H9 (cell line): ENCODE measurements at regions not wholly inside any gene's neighbourhood (a gene's known extent, or its start where the extent isn't known, plus 50 kb on each side); places are given as distances from the start of the nearest gene placed in this dataset.

ENCODE experiments used
- DNase-seq: peaks from one replicate; pipeline ENCODE4 v3.0.0-alpha.2; 2017
- H2AFZ ChIP-seq: one replicate; pipeline ENCODE4 v1.6.1; 2013; ENCODE audit warnings: mild to moderate bottlenecking, low read length, control low read depth, moderate library complexity
- H2AK5ac ChIP-seq: 2 replicates; pipeline ENCODE4 v1.6.1; 2013; ENCODE audit warnings: low read length, control low read depth, mixed read lengths; ENCODE audit not compliant: insufficient read length
- H2BK120ac ChIP-seq: one replicate; pipeline ENCODE4 v1.6.1; 2013; ENCODE audit warnings: low read depth, mild to moderate bottlenecking, low read length, control low read depth, inconsistent platforms; ENCODE audit not compliant: poor library complexity, severe bottlenecking
- H2BK12ac ChIP-seq: 2 replicates; pipeline ENCODE4 v1.6.1; 2013; ENCODE audit warnings: low read length, control low read depth, mixed read lengths, low read depth; ENCODE audit not compliant: insufficient read length
- H2BK15ac ChIP-seq: 2 replicates; pipeline ENCODE4 v1.6.1; 2013; ENCODE audit warnings: low read depth, low read length, control low read depth
- H2BK20ac ChIP-seq: one replicate; pipeline ENCODE4 v1.6.1; 2013; ENCODE audit warnings: low read depth, mild to moderate bottlenecking, low read length, control low read depth, inconsistent platforms; ENCODE audit not compliant: poor library complexity, severe bottlenecking
- H2BK5ac ChIP-seq: 2 replicates; pipeline ENCODE4 v1.6.1; 2013; ENCODE audit warnings: low read length, control low read depth, mixed read lengths; ENCODE audit not compliant: insufficient read length
- H3K14ac ChIP-seq: 2 replicates; pipeline ENCODE4 v1.6.1; 2013; ENCODE audit warnings: low read length, control low read depth; ENCODE audit not compliant: insufficient read depth
- H3K18ac ChIP-seq: 2 replicates; pipeline ENCODE4 v1.6.1; 2013; ENCODE audit warnings: low read depth, mild to moderate bottlenecking, mixed read lengths, low read length, control low read depth; ENCODE audit not compliant: insufficient read length
- H3K23ac ChIP-seq: 2 replicates; pipeline ENCODE4 v1.6.1; 2013; ENCODE audit warnings: low read length, control low read depth, mixed read lengths, low read depth; ENCODE audit not compliant: insufficient read length
- H3K23me2 ChIP-seq: 2 replicates; pipeline ENCODE4 v1.6.1; 2013; ENCODE audit warnings: low read depth, mild to moderate bottlenecking, mixed read lengths, low read length, control low read depth; ENCODE audit not compliant: insufficient read length, poor library complexity, severe bottlenecking
- H3K27ac ChIP-seq: 2 replicates; pipeline ENCODE4 v1.5.1; 2013; ENCODE audit warnings: low read length, control low read depth, mixed read lengths, low read depth; ENCODE audit not compliant: insufficient read length
- H3K27me3 ChIP-seq: 2 replicates; pipeline ENCODE4 v1.6.1; 2013; ENCODE audit warnings: low read length, control low read depth, inconsistent platforms; ENCODE audit not compliant: insufficient read depth
- H3K4ac ChIP-seq: 2 replicates; pipeline ENCODE4 v1.6.1; 2013; ENCODE audit warnings: low read depth, mild to moderate bottlenecking, control low read depth, inconsistent platforms, low read length, moderate library complexity
- H3K4me1 ChIP-seq: 2 replicates; pipeline ENCODE4 v1.6.1; 2013; ENCODE audit warnings: low read length, control low read depth, inconsistent platforms; ENCODE audit not compliant: insufficient read depth
- H3K4me2 ChIP-seq: 2 replicates; pipeline ENCODE4 v1.6.1; 2013; ENCODE audit warnings: low read length, control low read depth, mixed read lengths; ENCODE audit not compliant: insufficient read length, insufficient read depth
- H3K56ac ChIP-seq: 2 replicates; pipeline ENCODE4 v1.6.1; 2013; ENCODE audit warnings: low read depth, mild to moderate bottlenecking, mixed read lengths, low read length, control low read depth; ENCODE audit not compliant: insufficient read length
- H3K79me1 ChIP-seq: 2 replicates; pipeline ENCODE4 v1.6.1; 2013; ENCODE audit warnings: low read depth, mild to moderate bottlenecking, moderate library complexity, low read length, control low read depth, inconsistent platforms; ENCODE audit not compliant: insufficient read depth, poor library complexity, severe bottlenecking
- H3K79me2 ChIP-seq: 2 replicates; pipeline ENCODE4 v1.6.1; 2013; ENCODE audit warnings: low read length, control low read depth, inconsistent platforms; ENCODE audit not compliant: insufficient read depth
- H3K9ac ChIP-seq: 2 replicates; pipeline ENCODE4 v1.6.1; 2013; ENCODE audit warnings: low read length, control low read depth, mixed read lengths; ENCODE audit not compliant: insufficient read length; ENCODE audit errors: extremely low read depth
- H3K9me3 ChIP-seq: one replicate; pipeline ENCODE4 v1.6.1; 2013; ENCODE audit warnings: low read depth, low read length, inconsistent platforms; ENCODE audit not compliant: control insufficient read depth
- H3T11ph ChIP-seq: one replicate; pipeline ENCODE4 v1.6.1; 2013; ENCODE audit warnings: mild to moderate bottlenecking, low read length, control low read depth, inconsistent platforms
- H4K20me1 ChIP-seq: one replicate; pipeline ENCODE4 v1.6.1; 2013; ENCODE audit not compliant: control insufficient read depth, insufficient read length, insufficient read depth
- H4K5ac ChIP-seq: 2 replicates; pipeline ENCODE4 v1.6.1; 2013; ENCODE audit warnings: low read depth, mild to moderate bottlenecking, mixed read lengths, low read length, control low read depth; ENCODE audit not compliant: insufficient read length
- H4K8ac ChIP-seq: replicated peaks from 2 replicates; pipeline ENCODE4 v1.6.1; 2013; ENCODE audit warnings: low read length, control low read depth, mixed read lengths, low read depth; ENCODE audit not compliant: insufficient read length
- H4K91ac ChIP-seq: 2 replicates; pipeline ENCODE4 v1.6.1; 2013; ENCODE audit warnings: low read depth, mild to moderate bottlenecking, moderate library complexity, mixed read lengths, low read length, control low read depth; ENCODE audit not compliant: insufficient read length
- H3K27ac Mint-ChIP-seq, 3 experiments: 2 replicates in 2 of 3; 3 replicates in 1 of 3; pipeline ENCODE4 v1.8.0; 2020 to 2021; ENCODE audit warnings: mixed read lengths in 3 of 3, mild to moderate bottlenecking in 1 of 3, moderate library complexity in 1 of 3
- H3K27me3 Mint-ChIP-seq: 2 replicates; pipeline ENCODE4 v1.8.0; 2021; ENCODE audit warnings: low read depth, mild to moderate bottlenecking, moderate library complexity, mixed read lengths
- H3K36me3 Mint-ChIP-seq, 3 experiments: 2 replicates in 2 of 3; 3 replicates in 1 of 3; pipeline ENCODE4 v1.8.0; 2020 to 2021; ENCODE audit warnings: low read depth in 3 of 3, mixed read lengths in 3 of 3; ENCODE audit not compliant: insufficient read depth in 1 of 3
- H3K4me1 Mint-ChIP-seq, 2 experiments: 2 replicates each; pipeline ENCODE4 v1.8.0; 2020; ENCODE audit warnings: mixed read lengths in 2 of 2
- H3K4me3 Mint-ChIP-seq, 2 experiments: 2 replicates in 1 of 2; 3 replicates in 1 of 2; pipeline ENCODE4 v1.8.0; 2020 to 2021; ENCODE audit warnings: mild to moderate bottlenecking in 2 of 2, mixed read lengths in 2 of 2, moderate library complexity in 1 of 2
- H3K9me3 Mint-ChIP-seq, 2 experiments: 2 replicates in 1 of 2; 3 replicates in 1 of 2; pipeline ENCODE4 v1.8.0; 2020; ENCODE audit warnings: mild to moderate bottlenecking in 2 of 2, mixed read lengths in 2 of 2, moderate library complexity in 1 of 2
- WGBS: extraction: QIAGEN DNeasy Blood & Tissue Kit; methylation state at CpG from one replicate; pipeline ENCODE4 v1.1.7; 2013; ENCODE audit warnings: missing lambda C conversion rate, low lambda C conversion rate, mixed read lengths; ENCODE audit not compliant: insufficient read length; ENCODE audit errors: extremely low coverage; 5-methylcytosine and 5-hydroxymethylcytosine counted together
- TF ChIP-seq, protein P1 (sequence below): fragments of 200-600 bp; sonication (generic); conservative IDR thresholded peaks from 3 replicates; pipeline ENCODE4 v1.8.0; 2021; ENCODE audit warnings: antibody characterized with exemption, mild to moderate bottlenecking

DNA sequence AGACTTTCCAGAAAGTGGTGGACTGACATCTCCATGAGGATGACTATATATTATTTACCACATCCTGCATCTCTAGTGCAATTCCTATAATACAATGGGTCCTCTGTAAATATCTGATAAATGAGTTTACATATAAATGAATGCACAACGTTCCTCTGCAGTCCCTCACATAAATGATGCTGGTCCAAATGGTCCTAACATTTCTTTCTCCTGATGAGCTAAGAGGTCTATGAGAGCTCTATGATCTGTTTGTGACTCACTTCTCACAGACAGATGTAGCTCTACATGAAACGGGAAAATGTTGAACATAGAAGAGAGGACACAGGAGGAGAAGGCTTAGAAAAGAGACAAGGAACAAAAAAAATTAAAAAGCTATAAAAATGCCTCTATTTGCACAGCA is 201.2 kb upstream of the PIK3C3 start:
- Histone ChIP-seq H3T11ph (no peak overlapping the region), H2BK12ac (no peak overlapping the region), H2AK5ac (no peak overlapping the region), H3K9me3 (no peaks in the 10 kb centered on the region), H2BK20ac (no peak overlapping the region), H4K91ac (no peak overlapping the region), H4K5ac (no peak overlapping the region), H2BK15ac (no peak overlapping the region), H3K23me2 (no peaks in the 10 kb centered on the region), H3K27ac (no peak overlapping the region), H3K23ac (no peak overlapping the region), H3K56ac (no peak overlapping the region), H4K20me1 (no peaks in the 10 kb centered on the region), H3K79me2 (no peaks in the 10 kb centered on the region), H3K18ac (no peak overlapping the region), H3K4me2 (no peak overlapping the region), H3K9ac (no peak overlapping the region), H3K4me1 (no peaks in the 10 kb centered on the region), H2BK5ac (no peak overlapping the region), H3K79me1 (no peaks in the 10 kb centered on the region), H4K8ac (no peak overlapping the region), H3K4ac (no peak overlapping the region), H2BK120ac (no peak overlapping the region), H3K27me3 (no peaks in the 10 kb centered on the region), H2AFZ (no peak overlapping the region), H3K14ac (no peak overlapping the region)
- peaks cover 10 to 17% of the 10 kb centered on the region in 2 experiments for H3K4me1 Mint-ChIP-seq
- no peak overlapping the region for H3K4me3 Mint-ChIP-seq
- WGBS, result no CpG with 5 or more reads among the region's 2 CpGs
- no peaks in the 10 kb centered on the region for H3K36me3 Mint-ChIP-seq
- no peaks in the 10 kb centered on the region for H3K9me3 Mint-ChIP-seq
- no peak for DNase-seq
- TF ChIP-seq, protein P1, sequence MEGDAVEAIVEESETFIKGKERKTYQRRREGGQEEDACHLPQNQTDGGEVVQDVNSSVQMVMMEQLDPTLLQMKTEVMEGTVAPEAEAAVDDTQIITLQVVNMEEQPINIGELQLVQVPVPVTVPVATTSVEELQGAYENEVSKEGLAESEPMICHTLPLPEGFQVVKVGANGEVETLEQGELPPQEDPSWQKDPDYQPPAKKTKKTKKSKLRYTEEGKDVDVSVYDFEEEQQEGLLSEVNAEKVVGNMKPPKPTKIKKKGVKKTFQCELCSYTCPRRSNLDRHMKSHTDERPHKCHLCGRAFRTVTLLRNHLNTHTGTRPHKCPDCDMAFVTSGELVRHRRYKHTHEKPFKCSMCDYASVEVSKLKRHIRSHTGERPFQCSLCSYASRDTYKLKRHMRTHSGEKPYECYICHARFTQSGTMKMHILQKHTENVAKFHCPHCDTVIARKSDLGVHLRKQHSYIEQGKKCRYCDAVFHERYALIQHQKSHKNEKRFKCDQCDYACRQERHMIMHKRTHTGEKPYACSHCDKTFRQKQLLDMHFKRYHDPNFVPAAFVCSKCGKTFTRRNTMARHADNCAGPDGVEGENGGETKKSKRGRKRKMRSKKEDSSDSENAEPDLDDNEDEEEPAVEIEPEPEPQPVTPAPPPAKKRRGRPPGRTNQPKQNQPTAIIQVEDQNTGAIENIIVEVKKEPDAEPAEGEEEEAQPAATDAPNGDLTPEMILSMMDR, result no peak
- H3K27me3 Mint-ChIP-seq, result no peaks in the 10 kb centered on the region
- no peak overlapping the region for H3K27ac Mint-ChIP-seq
